Endometrium (tissue), 2 donors: ENCODE measurements at regions not wholly inside any gene's neighbourhood (a gene's known extent, or its start where the extent isn't known, plus 50 kb on each side); places are given as distances from the start of the nearest gene placed in this dataset.
"Not testable (repeated sequence)": the region's sequence is repeated elsewhere in the genome, so short reads cannot be mapped to it uniquely, and the experiment has no call there.

Source experiments
- FAIRE-seq: peaks from 2 replicates; lab custom pipeline; 2012; peaks lifted over from hg19 to GRCh38; lab: Jason Lieb, UNC
- donor health status: control.
- donor health status: control.

DNA sequence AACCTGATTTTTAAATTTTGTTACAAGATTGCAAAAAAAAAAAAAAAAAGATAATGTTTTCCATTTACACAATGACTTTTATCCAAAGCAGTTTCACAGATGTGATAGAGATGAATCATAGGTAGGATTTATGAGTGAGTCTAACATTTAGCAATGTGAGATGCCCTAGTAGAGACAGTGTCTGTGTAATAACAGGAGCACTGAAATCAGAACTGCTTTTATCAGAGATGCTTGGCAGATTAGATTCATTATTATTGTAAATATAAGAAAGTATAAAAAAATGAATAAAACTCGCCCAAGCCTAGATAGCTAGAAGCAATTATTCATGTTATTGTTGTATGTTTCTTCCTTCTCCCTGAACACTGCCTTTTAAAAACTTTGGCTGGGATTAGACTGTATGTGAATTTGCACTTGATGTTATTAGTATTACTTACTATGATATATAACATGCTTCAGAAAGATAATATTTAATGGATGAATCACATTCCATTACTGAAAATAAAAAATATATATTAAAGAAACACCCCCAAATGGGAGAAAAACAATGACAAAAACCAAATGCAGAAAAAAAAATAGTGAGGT is 567.3 kb upstream of the KLF4 start:
- FAIRE-seq, result peak; percentile 23

DNA sequence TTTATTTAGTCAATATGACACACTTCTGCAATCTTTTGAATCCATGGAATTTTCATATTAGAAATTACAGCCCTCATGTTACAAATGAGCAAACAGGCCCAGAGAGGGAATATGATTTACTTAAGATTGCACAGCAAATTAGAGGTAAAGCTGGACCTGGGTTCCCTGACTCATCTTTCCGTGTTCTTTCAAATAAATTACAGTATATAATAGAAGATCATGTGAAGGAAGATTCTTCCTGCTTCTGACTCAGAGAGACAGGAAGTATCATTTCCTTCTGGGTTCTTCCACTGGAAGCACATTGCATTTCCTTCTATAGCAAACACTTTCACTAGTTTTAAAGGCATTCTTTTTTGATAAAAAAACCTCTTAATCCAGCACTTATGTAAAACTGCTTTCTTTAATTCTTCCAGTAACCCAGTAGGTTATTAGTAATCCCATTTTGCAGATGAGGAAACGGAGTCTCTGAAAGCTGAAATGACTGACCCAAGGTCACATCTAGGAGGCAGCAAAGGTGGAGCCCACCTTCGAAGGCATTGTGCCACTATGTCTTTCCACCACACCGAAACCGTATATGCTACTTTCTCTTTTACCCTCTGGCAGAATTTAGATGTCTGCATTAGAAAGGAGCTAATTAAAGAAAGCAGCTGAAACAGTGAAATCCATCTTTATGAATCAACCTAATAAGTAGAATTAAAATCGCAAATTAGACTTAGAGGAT is 566.7 kb upstream of the KLF4 start:
- no peak for FAIRE-seq

DNA sequence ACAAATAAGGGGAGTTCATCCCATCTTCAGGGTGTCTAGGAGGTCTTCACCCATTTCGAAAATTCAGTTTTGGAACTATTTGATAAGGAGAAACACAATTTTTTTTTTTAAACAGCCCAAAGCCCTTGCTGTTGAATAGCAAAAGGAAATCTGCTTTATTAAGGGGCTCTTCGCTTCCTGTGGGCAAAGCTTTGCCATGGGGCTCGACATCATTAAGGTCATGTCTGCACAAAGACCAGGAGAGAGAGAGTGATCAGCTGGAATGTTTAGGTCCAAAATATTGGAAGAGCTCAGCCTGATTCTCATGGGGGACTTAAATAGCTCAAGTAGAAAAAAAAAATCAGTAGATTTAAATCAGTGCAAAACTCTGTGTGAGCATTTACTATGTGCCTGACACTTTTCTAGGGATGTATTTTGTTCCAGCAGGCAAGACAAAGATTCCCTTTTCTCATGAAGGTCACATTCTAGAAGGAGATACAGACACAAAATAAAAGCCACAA is 564.6 kb upstream of the KLF4 start:
- FAIRE-seq, result no peak

DNA sequence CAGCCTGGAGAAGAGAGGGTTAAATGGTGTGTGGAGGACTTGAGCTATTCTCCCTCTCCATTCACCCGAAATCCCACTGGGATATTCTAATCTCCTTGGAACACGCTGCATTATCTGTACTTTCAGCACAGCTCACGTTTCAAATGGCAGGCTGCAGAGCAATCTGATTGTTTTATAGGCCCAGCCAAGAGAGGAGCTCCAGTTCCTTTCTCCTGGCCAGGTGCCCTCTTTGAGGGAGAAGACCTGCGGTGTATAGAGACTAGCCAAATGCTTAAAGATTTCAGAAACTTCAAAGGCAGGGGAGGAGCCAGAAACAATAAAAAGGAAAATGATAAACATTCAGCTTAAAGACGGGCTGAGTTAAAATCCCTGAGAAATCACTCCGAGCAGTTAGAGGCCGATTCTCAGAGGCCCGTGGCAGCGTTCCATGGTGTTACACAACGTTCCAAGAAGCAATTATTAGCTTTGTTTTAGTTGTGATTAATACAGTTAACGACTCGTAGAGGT is 564.0 kb upstream of the KLF4 start:
- FAIRE-seq, result peak; percentile 89

DNA sequence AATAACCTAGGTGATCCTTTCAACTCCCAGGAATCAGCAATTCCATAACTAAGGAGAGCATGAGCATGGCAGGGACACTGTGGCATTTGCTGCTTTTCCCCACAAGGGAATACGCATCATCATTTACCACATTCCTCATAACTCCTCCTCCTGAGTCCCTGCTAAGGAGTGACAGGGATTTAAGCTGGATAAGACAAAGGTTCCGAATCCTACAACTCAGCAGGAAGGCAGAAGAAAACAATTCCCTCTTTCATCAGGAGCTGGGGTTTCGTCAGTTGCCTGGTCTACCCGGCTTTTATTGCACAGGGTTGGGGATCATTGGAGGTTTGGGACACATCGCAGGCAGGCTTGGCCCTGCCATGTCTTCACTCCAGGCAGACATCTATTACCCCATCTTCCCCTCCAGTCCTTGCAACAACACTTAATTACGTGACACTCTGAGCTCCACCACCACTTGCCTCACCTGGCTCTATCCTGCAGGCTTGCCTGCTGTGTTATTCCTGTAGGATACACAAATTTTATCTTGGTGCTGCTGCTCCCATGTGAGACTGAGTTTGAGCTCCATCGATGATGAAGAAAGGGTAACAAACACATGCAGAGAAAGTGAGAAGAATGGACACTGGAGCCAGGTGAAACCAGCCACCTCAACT is 563.0 kb upstream of the KLF4 start:
- FAIRE-seq, result no peak

DNA sequence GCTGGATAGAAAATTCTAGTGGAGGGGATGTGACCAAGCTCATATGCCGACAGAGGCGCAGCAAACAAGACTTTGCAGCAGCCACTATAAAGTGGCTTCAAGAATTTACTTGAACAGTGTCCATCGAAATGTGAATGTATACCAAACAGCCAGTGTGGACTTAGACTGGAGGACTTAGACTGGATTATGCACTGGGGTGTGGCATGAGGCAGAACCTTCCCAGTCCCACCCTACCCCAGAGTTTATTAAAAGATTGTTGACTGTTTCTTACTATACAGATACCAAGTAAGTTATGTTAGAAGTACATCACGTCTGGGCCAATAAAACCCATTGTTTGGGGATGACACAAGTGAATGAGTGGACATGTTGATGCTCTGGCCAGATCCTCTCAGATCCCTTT is 561.3 kb upstream of the KLF4 start:
- FAIRE-seq, result no peak

DNA sequence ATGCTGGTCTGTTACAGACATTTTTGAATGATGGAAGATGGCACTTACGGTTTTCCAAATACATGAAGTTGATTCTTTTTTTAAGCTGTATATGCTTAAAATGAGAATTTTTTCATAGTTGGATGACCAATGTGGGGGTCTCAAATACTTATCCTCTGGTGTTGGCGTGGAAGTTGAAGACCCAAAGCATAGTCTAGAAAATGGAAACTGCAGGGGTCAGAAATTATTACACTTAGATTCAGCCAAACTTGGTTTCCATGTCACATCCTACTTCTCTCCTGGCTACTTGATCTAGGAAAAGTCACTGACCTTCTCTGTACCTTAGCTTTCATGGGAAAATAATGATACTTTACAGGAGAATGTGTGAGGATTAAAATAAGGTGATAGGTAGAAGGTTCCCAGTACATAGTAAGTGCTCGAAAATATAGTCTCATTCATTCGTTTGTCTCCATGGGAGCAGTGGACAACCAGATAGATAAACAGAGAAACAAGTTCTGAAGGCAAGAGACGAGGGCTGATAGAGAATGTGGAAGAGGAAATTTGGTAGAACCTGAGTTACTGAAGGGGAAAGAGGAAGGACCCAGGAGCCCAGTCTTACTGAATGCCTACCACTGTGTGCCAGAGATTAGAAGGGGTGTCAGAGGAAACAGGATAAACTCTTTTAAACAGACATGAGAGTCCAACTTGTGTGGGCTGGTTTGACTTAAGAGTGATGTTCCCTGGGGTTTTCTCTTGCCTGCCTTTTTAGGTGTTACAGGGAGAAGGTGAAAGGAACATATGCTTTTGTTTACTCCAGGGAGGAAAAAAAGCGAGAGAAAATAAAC is 560.3 kb upstream of the KLF4 start:
- no peak for FAIRE-seq

DNA sequence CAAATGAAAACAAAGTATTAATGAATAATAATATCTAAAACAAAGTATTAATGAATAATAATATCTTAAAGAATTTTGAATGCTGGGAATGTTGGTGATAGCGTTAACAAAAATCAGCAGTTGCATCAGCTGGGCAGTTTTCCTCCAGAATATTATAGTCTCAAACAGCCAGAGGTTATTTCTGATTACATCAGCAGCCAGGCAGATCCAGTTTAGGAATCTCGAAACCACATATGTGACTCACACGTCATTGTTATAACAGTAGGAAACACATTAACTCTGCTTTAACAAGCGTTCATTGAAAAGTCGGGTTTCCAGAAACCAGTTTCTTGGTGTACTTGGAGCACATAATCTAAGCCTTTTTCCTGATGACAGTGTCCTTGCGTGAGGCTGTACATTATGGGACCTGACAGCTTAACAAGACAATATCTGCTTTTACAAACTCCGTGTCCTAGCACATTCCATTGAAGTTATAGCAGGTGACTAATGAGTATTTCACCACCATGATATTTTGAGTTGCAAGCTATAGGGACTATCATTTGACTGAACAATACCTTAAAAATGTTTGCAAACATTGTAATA is 559.5 kb upstream of the KLF4 start:
- FAIRE-seq, result peak; percentile 35

DNA sequence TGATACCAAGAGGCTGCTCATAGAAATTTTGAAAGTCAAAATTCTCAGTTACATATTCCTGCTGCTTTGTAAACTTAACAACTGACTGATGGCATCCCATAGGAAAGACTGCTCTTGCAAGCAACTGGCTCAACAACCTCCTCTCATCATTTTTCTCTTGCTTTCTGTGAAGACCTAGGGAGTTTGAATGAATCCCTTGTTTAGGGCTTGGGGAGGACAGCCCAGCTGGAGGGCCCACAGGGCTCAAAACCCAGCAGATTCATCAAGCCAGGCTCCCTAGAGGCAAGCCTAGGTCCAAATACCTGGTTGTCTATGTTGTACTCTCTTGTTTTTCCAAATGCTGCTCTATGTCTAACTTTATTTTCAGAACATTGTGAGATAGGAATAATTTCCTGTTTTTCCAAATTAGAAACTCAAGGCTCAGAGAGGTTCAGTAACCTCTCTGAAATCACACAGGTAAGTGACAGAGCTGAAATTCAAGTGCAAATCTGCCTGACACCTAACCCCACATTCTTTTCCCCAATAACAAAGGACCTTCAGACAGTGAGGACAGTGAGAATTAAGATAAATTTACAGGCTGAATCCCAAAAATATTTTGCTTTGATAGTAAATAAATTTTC is 558.9 kb upstream of the KLF4 start:
- no peak for FAIRE-seq

DNA sequence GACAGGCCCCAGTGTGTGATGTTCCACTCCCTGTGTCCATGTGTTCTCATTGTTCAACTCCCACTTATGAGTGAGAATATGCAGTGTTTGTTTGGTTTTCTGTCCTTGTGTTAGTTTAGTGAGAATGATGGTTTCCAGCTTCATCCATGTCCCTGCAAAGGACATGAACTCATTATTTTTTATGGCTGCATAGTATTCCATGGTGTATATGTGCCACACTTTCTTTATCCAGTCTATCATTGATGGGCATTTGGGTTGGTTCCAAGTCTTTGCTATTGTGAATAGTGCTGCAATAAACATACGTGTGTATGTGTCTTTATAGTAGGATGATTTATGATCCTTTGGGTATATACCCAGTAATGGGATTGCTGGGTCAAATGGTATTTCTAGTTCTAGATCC is 558.2 kb upstream of the KLF4 start:
- not testable (repeated sequence) for FAIRE-seq

DNA sequence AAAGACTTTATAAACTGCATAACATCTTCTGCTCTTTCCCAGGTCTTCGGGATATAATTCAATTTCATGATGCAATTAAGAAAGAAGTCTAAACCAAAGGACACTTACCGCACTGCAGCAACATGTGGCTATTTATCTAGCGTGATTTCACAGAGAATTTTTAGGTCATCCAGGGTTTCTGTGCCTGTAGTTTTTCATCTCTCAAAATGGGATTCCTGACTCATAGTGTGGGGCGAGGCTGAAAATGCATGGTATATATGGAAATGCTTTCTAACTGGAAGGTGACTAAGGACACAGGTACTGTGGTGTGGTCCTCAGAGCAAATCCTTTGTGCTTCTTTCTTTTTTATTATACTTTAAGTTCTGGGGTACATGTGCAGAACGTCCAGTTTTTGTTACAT is 557.7 kb upstream of the KLF4 start:
- peak; percentile 94 for FAIRE-seq

DNA sequence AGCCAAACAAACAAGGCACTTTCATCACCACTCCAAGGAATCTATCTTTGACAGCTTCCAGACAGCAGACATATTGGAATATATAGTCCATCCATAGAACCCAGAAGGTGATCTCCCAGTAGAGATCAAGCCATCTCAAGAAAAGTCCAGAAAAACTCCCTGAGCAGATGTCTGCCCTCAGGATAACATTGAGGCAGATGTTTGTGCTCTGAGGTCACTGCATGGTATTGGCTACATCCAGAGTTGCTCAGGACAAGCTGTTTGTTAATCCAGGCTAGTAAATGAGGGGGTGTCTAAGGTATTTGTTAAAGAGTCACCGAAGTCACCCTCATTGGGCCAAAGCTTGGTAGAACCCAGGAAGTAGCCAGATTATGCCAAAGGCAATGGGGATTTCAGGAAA is 556.3 kb upstream of the KLF4 start:
- no peak for FAIRE-seq

DNA sequence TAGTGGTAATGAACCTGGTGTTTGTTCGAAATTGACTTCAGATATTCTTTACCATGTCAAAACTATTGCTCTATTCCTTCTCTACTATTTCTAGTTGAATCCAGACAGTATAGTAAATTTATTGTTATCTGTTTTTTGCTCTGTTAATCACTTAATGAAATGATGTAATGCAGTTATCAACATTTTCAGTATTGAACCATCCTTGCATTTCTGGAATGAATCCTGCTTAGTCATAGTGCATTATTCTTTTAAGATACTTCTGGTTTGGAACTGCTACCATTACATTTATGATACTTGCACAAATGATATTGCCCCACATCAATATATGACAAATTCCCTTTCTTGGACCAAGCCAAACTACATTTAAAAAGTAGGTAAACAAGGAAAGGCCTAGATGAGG is 554.0 kb upstream of the KLF4 start:
- FAIRE-seq, result no peak

DNA sequence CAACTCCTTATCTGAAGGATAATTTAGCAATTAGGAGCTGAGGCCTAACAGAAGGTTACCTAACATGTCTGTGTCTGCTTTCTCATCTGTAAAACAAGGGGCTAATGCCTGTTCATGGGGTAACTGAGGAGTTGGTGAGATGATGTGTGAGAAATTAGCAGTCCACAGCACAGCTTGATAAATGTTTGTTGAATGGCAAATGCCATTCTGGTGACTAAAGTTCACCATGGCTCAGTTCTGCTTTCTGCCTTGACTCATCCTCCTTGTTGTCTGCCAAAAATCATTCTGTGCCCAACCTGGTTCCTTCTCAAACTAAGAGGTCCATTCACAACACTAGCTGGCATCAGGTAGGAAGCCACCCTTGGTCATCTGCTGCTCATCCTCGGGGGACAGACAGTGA is 552.0 kb upstream of the KLF4 start:
- no peak for FAIRE-seq

DNA sequence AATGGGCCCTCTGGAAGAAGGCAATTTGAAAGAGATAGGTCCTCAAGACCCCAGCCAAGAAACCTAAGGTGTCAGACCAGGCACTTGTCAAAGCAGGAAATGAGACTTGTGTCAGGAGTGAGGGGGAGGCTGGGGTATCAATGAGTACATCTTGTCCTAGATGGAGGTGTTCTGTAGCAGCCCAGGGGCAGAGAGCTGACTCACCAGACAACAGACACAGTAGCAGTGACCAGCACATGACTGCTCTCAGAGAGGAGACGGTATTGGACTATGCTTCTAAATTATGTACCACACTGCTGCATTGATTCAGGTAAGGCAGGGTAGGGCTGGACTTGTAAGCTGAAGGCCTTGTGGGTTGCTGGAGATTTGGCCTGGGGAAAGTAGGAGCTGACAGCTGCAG is 551.2 kb upstream of the KLF4 start:
- no peak for FAIRE-seq

DNA sequence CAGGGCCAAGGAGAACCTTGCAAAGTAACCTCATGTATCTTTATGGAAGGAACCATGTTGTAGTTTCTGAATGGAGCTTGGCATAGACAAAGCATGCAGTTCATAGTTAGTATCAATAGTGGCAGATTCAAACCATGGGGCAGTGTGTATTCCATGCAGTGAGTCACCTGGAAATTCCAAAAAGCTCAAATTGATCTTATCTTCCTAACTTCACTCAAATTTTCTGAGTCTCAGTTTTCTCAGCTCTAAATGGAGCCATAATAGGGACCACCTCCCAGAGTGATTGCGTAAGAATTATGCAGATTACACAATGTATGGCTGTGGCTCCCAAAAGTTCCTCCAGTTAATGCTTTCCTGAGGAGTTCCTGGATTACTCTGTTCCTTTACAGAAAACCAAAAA is 549.9 kb upstream of the KLF4 start:
- no peak for FAIRE-seq

DNA sequence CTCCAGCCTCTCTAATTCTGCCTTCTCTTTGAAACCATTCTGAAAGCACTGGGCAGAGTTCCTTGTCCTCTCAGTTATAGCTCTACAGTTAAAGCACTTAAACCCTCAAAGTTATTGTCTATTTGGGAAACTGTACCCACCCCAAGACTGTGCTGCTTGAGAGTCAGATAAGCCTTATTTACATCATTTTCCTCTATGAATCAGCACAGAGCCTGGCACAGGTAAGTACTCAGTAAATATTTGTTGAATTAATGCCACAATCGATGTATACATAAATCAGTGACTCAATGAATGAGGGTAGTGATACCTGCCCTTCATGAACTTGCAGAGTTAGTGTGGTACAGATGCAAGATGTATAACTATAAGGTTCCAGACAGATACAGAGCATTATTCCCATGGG is 549.4 kb upstream of the KLF4 start:
- FAIRE-seq, result no peak

DNA sequence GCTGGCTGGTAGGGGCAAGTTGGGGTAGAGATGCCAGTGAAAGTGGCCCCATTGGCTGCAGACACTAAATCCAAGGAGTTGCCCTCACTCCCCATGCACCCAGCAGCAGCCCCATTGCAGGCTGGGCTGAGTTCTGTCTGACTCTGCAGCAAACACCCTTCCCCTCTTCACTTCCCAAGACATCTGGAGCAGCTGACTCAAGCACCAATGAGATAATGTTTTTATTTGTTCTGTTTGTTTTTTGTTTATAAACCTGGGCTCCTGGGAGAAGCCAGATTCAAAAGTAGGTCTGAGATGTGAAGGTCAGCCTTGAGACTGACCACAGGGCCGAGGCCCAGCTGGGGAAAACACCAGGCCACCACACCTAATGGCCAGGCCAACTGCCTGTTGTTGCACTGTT is 545.9 kb upstream of the KLF4 start:
- FAIRE-seq, result peak; percentile 65

DNA sequence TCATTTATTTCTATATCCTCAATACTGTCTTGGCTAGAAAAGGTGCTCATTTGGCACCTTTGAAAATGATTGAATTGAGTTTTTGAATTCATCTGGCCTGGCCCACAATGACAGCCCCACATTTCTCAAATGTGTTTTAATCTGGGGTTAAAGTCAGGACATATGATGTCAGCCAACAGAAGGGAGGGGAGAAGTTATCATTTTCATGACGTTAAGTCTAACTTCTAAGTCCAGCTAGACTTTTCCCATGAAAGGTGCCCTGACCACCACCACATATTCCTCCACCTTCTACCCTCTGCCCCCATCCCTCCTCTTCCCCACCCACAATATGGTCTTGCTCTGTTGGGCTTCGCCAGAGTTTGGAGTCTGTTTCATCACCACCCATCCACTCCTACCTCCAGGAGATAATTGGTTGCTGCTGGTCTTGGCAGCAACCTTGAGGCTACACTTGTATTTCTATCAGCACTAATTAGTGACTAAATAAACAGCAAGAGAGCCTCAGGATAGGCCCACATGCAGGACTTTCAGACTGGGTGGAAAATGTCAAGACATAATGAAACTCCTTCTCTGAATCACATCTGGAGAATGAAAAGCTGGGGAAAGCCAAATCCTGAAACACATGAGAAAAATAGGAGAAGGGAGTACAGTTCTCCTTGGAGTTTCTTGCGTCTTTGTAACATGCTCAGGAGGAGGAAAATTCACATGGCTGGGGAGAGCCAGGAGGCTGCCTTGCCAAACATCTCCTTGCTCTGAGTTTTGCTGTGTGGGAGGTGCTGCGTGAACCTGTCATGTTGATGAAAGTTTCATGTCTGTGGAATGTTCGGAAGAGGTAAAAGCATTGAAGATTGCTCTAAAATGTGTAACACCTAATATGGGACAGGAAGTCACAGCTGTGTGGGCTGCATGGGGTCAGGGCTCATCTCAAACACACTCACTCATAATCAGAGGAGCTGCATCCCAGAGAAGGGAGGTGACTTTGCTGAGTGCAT is 544.7 kb upstream of the KLF4 start:
- peak; percentile 90 for FAIRE-seq

DNA sequence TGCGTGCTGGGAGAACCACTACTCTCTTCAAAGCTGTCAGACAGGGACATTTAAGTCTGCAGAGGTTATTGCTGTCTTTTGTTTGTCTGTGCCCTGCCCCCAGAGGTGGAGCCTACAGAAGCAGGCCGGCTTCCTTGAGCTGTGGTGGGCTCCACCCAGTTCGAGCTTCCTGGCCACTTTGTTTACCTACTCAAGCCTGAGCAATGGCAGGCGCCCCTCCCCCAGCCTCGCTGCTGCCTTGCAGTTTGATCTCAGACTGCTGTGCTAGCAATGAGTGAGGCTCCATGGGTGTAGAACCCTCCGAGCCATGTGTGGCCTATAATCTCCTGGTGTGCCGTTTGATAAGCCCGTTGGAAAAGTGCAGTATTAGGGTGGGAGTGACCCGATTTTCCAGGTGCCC is 542.5 kb upstream of the KLF4 start:
- FAIRE-seq, result not testable (repeated sequence)
